ACHN (cell line): ENCODE measurements at regions not wholly inside any gene's neighbourhood (a gene's known extent, or its start where the extent isn't known, plus 50 kb on each side); places are given as distances from the start of the nearest gene placed in this dataset.
"Not testable (repeated sequence)": the region's sequence is repeated elsewhere in the genome, so short reads cannot be mapped to it uniquely, and the experiment has no call there.

Experiments
- DNase-seq: peaks from one replicate; pipeline ENCODE4 v3.0.0-alpha.2; 2015
- in situ Hi-C: cut with HindIII; loops from 2 replicates; pipeline ENCODE4 v1.10.0; 2017; ENCODE audit warnings: low sequenced_read_pairs, low pct_ligation_motif_present, low pct_unique_long_range_greater_than_20kb

GRCh38 chr2:16192416-16193216 is 252.3 kb downstream of the MYCN start:
- no peak for DNase-seq
- in situ Hi-C loops = no loop called here

DNA sequence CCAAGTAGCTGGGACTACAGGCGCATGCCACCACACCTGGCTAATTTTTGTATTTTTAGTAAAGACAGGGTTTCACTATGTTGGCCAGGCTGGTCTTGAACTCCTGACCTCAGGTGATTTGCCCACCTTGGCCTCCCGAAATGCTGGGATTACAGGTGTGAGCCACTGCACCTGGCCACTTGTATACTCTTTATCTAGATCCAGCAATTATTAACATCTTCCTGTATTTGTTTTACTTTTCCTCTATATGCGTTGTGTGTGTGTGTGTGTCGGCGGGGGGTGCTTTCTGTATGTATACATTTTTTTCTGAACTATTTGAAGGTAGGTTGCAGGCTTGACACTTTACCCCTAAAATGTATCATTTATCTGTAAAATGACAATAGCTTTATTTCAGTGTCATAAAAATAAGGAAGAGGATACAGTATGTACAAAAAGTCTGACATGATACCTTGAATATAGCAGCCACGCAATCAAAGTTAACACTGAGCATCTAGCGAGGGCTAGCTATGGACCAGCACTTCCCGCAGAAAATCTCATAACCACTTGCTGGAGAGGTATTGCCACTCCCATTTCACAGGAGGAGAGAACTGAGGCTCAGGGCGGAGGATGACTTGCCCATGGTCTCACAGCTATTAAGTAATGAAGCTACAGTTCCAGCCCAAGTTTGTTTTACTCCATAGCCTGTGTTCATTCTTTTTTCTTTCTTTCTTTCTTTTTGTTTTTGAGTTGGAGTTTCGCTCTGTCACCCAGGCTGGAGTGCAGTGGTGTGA is 251.3 kb downstream of the MYCN start:
- DNase-seq = no peak
- in situ Hi-C loops = no loop called here

GRCh38 chr2:16190446-16191270 is 250.3 kb downstream of the MYCN start:
- no peak for DNase-seq
- in situ Hi-C loops = no loop called here

DNA sequence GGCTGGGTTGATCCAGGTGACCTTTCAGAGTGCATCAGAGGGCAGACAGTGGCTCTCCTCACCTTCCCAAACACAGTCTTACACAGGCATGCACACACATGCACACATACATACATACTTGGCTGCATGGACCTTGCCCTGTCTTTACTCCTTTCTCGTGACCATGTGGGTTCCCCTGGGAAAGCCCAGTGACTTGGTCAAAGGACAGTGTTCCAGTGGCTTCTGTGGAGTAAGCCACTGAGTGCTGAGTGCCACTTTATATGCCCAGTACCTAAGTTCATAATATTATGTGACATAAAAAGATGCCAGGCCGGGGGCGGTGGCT is 249.4 kb downstream of the MYCN start:
- no peak for DNase-seq
- in situ Hi-C loops = no loop called here

DNA sequence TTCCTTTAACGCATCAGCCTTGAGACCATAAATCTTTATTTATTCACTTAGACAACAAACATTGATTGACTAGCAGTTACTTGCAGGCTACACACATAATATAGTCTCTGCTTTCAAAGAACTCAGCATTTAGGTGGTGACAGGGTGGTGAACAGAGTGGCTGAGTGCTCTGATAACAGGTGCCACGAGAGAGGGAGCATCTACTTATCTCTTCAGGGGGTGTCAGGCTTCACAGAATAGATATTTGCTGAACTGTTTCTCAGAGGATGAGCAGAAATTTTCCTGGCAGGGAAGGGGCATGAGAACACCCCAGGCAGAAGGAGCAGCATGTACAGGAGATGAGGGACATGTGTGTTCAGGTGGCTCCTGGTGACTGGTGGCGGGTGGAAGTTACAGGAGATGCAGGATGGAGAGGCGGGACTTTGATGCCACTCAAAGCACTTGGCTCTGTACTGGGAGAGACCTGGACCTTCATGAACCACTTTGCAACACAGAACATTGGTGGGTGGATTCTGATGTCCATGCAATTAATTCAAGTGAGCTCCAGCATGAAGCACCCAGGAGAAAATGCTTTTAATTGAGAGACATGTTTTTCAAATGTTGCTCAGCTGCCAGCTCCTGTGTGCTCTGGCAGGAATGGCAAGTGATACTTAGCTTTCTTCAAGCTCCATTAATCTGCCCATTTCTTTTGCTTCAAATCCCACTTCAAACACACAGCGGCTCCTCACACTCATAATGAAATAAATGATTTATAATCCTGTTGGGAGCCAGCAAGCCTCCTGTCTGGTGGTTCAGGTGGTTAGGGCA is 248.9 kb downstream of the MYCN start:
- in situ Hi-C loops = no loop called here
- DNase-seq = no peak

- in situ Hi-C loops = no loop called here
- DNase-seq = no peak
These were observed 248.0 kb downstream of the MYCN start for GRCh38 chr2:16188261-16188890.

DNA sequence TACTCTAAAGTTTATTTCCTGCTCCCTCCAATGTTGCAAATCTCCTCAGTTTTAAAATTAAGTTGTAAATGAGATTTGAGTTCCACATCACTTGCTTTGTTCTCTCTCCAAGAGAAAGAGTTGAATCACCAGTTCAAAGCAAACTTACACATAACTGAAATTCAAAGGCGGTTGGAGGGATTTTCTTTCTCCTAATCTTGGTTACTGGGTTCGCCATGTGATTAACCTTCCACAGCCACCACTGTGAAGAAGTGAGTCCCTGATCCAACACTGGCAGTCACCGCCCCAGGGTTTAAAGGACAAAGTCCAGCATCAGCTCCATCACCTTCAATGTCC is 247.1 kb downstream of the MYCN start:
- no peak for DNase-seq
- in situ Hi-C loops = no loop called here

DNA sequence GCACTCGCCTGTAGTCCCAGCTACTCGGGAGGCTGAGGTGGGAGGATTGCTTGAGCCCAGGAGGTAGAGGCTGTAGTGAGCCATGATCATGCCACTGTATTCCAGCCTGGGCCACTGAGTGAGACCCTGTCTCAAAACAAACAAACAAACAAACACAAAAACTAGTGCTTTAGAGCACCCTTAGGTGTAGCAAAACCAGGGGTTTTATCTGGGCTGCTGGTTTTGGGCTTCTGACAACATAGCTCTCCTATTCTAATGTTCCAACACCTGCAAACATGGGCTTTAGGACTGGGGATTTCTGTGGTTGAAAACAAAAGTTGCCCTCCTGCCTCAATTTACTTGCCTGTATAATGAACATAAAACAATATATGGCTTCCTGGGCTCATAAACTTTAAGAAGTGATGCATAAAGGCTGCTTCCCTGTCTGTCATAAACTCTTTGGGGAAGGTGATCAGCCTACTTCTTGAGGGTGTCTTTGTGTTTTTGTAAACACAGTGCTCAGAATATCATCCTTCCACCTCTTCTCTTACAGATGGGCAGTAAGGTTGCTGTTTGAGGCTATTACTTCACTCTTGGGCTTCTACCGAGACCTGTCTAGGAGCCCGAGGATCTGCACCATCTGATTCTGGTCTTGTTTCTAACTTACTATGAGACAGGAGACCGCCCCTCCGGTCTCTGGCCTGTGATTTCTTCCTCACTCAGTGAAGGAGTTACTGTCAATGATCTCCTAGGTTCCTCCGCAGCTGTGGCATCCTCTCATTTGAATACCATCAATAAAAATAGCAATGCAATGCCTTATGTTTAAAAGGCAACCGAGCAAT is 246.5 kb downstream of the MYCN start:
- no peak for DNase-seq
- in situ Hi-C loops = no loop called here

DNA sequence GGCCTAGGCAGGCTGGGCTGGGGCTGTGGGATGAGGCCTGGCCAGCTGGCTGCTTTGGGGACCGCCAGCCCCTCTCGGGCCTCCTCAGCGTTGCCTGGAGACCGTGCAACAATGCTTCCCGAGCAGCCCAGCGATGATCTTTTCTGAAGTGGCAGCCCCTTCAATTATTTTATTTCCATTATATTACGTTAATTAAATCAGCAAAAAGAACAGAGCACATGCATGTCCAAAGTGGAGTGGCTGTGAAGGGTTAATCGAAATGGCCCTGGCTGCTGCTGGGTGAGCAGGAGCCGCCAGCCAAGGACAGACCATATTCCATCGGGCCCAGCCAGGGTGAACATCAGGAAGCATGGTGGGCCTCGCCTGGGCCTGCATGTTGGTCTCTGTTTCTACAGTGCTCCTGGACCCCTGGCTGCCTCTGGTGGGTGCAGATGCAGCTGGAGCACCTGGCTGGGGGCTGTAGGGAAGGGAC is 245.5 kb downstream of the MYCN start:
- in situ Hi-C loops = no loop called here

GRCh38 chr2:16184945-16185660 is 244.8 kb downstream of the MYCN start:
- no peak for DNase-seq
- in situ Hi-C loops = no loop called here

More for the DNA sequence above, 245.5 kb downstream of the MYCN start:
- DNase-seq = no peak

- DNase-seq = no peak
- in situ Hi-C loops = no loop called here
These were observed 244.1 kb downstream of the MYCN start for GRCh38 chr2:16184341-16184890.

GRCh38 chr2:16183345-16183744 is 243.0 kb downstream of the MYCN start:
- DNase-seq = no peak
- in situ Hi-C loops = no loop called here

DNA sequence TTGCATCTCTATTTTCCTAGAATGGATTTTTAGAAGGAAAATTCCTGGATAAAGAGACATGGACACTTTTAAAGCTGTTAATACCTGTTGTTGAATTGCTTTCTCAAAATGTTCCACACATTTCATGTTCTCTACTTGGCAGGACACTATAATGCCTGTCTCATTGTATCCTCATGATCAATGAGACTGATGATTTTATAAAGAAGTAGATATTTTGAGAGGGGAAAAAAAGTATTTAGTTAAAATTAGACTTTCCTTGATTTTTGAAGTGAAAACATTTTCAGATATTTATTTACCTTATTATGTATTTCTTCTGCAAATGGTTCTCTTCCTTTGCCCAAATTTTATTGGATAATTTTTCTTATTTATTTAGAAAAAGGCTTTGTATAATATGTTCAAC is 242.5 kb downstream of the MYCN start:
- in situ Hi-C loops = no loop called here
- DNase-seq = no peak

- in situ Hi-C loops, DNase-seq: not testable (repeated sequence)
These were observed 242.0 kb downstream of the MYCN start for GRCh38 chr2:16182311-16182815.

- in situ Hi-C loops = no loop called here
- no peak for DNase-seq
These were observed 241.4 kb downstream of the MYCN start for GRCh38 chr2:16181741-16182090.

- in situ Hi-C loops = no loop called here
- no peak for DNase-seq
These were observed 240.9 kb downstream of the MYCN start for GRCh38 chr2:16181062-16181740.
